NCI-H82 treated with DMSO at 0.1 percent for 48 hours (cell line): ENCODE measurements at regions not wholly inside any gene's neighbourhood (a gene's known extent, or its start where the extent isn't known, plus 50 kb on each side); places are given as distances from the start of the nearest gene placed in this dataset.
A peak's percentile ranks its signal among the peaks of the same experiment; 100 is the strongest.

Experiments used
- DNase-seq: peaks from one replicate; lab custom pipeline; 2025; ENCODE audit not compliant: unreplicated experiment; lab: John Stamatoyannopoulos, UW

DNA sequence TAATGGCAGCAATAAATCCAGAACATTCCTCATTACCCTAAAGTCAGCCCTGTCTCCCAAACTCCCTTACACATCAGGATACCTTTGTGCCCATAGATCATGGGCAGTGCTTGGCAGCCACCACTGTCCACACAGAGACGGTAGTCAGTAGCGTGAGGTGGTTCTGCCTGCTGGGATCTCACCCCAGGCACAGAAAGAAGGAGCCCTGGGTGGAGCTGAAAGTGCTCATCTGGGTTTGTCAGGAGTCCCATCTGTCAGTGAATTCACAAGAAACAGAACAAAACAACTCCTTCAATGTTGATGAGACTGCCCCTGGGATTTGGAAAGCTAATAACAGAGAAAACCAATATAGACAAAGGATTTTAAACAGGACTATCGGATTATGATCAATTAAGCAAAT is 90.2 kb upstream of the PRSS58 start:
- DNase-seq = peak; percentile 88

DNA sequence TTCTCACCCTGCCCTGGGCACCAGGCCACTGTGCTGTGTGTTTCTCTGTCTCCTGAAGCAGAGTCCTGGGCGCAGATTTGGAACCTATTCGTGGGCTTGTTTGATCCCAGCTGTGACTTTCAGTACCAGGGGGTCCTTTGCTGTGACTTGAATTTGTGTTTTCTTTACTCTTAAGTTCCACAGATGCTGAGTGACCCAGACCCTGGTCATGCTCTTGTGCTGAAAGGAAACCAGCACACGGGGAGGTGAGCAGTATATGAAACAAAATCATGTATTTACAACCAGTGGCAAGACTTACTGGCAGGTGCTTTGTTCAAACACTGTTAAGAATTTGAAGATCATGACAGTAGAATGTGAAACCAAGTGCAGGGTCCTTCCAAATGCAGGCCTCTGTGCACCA is 89.2 kb upstream of the PRSS58 start:
- no peak for DNase-seq

DNA sequence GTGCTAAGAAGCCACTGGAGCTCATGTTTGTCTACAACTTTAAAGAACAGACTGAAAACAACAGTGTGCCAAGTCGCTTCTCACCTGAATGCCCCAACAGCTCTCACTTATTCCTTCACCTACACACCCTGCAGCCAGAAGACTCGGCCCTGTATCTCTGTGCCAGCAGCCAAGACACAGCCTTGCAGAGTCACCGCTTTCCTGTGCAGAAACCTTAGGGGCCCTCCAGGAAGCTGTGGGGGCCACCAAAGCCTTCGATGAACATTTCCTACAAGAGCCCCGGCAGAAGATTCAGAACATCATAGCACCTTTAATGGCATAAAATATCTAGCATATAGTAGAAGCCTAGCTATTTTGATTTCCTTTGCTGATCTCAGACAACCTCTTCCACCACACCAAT is 88.0 kb upstream of the PRSS58 start:
- DNase-seq = no peak

DNA sequence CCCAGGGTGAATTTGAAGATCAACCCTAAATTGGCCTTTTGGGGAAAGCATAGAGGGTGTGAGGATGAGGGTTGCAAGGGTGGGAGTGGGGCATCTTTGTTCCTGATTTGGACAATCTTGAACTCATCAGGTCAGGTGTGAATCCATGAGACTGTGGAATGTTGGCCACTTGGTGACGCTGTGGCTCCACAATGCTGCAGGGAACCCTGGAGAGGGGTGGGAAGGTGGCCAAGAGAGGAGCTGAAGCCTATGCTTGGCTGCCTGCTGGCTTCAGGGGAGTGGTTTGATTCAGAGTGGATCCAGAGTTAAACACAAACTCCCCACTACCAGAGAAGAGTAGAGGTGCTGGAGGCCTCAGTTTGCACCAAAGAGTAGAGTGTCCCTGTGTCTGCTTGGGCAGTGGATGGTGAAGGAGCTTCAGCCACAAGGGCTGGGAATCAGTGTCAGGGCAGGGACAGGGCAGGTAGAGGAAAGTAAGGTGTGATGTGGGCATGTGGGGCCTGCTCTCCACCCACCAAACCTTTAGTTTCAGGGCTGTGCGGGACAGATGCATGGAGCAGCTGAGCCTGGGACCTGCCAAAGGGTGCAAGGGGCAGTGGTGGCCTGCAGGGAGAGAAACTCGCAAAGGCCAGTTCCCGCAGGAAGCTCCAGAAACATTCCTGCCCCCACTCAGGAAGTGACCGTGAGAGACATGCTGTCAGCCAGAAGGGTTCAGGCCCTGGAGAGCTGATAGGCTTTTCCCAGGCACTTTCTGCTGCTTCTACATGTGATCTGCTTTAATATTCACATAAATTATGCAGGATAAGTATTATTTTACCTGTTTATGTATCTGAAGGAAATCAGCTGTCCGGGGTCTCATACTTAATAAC is 81.0 kb upstream of the PRSS58 start:
- peak; percentile 26 for DNase-seq

DNA sequence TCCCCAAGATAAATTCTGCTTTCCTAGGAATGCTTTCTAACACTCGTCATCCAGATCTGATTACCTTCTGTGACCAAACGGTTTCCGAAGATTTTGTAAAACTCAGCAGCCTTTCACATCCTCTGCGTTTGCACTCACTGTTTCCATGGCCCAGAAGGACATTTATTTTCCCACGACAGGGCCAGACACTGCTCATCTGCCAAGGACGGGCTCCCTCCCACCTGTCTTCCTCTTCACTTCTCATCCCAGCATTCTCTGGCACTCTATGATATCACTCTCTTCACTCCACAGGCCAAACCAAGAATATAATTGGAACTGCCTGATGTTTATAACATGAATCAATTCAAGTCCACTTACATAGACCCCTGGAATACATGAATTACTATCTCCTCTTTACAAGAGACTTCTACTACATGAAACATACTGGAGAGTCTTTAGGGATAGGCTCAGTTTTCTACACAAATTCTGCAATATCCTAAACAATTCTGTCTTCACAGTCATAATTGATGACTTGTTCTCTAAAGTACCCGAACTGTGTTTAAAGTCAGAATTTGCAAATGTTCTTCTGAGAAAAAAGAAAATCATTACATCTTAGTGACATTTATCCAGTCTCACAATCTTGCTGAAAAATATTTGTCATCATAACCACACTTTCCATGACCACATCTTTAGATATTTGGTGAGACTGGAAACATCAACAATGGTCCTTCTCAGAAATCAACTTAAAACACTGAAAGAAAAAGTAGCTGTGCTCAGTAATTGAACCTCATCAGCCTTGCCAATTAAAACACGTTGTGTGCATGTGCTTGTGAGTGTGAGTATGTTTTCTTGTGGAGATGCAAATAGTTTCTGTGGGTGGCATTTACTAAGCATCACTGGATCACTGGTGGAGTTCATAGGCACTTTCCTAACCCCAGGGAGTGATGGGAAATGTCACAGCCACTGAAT is 79.5 kb upstream of the PRSS58 start:
- no peak for DNase-seq

DNA sequence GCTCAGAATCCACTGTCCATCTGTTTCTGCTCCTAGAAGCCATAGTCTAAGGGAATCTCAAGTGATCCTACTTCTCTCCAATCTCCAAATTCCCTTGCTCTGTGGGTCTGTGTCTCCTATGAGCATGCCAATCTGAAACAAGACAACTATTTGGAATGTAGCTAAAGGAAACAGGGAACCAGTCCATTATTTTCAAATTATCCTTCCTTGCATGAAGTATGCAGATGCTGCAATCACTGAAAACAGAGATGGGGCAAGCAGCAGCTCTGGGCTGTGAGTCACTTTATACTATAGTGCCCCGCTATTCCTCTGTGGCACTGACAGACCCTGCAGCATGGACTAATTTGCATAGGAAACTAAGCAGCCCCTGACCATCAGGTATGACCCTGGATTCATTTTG is 76.9 kb upstream of the PRSS58 start:
- no peak for DNase-seq

DNA sequence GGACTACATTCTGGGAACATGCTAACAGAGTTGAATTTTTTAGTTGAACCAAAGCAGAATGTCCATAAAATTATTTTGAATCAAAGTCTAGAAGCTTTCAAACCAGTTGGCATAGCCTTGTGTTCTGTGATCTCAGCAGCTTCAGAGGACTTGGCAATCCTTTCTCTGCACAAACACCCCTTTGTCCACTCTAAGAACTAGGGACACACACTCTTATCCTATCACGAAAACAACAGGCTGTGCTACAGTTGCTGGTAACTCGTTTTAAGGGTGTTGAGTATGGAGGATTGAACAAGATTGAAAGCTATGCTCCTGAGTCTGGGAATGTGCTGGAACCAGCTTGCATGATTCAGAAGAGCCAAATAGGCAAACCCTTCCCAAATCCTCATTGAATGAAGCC is 76.4 kb upstream of the PRSS58 start:
- DNase-seq = peak; percentile 86

DNA sequence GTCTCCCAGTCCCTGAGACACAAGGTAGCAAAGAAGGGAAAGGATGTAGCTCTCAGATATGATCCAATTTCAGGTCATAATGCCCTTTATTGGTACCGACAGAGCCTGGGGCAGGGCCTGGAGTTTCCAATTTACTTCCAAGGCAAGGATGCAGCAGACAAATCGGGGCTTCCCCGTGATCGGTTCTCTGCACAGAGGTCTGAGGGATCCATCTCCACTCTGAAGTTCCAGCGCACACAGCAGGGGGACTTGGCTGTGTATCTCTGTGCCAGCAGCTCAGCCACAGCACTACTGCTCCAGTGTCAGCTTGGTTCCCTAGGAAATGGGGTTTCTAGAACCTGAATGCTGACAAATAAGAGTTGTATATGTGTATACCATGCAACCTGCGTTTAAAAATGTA is 74.6 kb upstream of the PRSS58 start:
- no peak for DNase-seq

DNA sequence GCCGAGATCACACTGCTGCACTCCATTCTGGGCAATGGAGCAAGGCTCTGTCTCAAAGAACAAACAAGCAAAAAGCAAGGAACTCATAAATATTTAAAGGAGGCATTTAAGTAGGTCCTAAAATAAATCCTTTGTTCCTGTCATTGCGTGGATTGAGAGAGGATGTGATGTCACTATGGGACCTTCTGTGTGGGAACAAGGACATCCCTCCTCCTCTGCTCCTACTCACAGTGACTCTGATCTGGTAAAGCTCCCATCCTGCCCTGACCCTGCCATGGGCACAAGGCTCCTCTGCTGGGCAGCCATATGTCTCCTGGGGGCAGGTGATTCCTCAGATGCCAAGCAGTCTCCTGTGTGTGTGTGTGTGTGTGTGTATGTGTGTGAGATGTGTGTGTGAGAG is 74.1 kb upstream of the PRSS58 start:
- DNase-seq = no peak

DNA sequence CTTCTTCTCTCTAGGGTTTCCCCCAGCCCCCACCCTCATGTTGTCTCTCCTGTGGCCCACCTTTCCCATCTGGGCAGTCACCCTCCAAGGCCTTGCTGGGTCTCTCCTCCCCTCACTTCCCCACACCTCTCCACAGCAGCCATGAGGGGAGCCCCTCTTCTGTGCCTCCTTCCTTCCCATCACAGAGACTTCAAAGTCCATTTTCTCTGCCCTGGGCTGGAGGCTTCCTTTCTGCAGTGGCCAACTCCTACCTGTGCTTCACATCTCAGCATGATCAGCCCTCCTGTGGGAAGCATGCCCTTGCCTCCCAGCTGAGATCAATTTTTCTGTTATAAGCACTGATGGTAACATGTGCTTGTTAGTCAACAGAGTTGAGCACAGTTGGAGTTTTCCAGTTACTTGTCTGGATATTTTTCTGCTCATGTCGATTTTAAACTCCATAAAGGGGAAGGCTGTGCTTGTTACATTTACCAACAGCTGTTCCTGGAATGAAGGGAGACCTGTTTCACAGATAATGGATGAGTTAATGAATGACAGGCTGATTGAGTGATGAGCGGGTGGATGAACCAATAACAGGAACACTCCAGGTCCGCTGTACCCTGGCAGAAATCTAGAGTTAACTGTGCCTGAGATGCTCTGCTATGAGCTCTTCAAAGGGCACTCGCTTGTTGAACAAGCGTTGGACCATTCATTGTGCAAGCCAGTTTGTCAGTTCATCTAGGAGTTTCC is 71.4 kb upstream of the PRSS58 start:
- peak; percentile 4 for DNase-seq

DNA sequence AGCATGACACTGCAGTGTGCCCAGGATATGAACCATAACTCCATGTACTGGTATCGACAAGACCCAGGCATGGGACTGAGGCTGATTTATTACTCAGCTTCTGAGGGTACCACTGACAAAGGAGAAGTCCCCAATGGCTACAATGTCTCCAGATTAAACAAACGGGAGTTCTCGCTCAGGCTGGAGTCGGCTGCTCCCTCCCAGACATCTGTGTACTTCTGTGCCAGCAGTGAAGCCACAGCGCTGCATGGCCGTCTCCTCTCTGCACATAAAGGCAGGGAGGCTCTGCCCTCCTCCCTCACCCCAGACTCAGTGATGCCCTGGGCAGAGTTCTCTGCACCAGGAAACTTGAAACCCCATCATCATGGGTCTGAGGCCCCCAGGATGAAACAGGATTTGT is 70.7 kb upstream of the PRSS58 start:
- DNase-seq = no peak

DNA sequence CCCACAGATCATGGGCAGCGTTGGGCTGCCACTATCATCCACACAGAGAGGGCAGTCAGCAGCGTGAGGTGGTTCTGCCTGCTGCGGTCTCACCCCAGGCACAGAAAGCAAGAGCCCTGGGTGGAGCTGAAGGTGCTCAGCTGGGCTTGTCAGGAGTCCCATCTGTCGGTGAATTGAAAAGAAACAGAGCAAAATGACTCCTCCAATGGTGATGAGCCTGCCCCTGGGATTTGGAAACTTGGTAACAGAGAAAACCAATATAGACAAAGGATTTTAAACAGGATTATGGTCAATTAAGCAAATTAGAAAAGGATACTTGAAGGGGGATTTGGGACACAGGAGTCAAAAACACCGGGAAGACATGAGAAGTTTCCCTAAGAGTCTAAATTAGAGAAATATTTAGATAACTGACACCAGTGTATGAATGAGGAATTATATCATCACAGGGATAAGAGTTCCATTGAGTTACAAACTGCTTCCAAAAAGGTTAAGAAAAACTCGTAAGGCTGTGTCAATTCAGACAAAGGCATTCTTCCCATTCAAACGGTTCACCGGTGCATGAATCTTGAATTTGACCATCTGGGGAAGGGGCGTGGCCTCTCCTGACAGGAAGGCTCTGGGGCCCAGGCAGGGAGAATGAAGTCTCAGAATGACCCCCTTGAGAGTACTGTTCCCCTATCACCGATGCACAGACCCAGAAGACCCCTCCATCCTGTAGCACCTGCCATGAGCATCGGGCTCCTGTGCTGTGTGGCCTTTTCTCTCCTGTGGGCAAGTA is 70.0 kb upstream of the PRSS58 start:
- DNase-seq = peak; percentile 92

DNA sequence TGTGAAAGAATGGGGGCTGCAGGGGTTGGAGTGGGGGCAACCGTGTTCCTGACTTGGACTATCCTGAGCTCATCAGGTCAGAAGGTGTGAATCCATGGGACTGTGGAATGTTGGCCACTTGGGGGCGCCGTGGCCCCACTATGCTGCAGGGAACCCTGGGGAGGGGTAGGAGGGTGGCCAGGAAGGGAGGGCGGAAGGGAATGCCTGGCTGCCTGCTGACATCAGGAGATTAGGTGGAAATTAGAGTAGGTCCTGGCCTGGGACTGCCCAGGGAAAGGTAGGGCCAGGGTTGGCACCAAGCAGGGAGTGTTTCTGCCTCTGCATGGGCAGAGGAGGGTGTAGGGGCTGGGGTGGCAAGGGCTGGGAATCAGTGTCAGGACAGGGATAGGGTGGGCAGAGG is 65.8 kb upstream of the PRSS58 start:
- peak; percentile 71 for DNase-seq

DNA sequence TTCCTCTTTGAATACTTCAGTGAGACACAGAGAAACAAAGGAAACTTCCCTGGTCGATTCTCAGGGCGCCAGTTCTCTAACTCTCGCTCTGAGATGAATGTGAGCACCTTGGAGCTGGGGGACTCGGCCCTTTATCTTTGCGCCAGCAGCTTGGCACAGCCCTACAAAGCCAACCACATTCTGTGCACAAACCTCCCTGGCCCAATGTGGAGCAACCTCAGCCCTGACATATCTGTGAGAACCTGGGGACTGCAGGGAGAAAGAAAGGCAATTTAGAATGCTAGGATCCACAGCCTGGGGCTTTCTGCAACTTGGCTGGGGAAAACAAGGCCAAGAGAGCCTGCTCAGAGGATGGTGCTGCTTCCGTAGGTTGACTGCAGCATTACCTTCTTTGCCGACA is 63.5 kb upstream of the PRSS58 start:
- DNase-seq = no peak

DNA sequence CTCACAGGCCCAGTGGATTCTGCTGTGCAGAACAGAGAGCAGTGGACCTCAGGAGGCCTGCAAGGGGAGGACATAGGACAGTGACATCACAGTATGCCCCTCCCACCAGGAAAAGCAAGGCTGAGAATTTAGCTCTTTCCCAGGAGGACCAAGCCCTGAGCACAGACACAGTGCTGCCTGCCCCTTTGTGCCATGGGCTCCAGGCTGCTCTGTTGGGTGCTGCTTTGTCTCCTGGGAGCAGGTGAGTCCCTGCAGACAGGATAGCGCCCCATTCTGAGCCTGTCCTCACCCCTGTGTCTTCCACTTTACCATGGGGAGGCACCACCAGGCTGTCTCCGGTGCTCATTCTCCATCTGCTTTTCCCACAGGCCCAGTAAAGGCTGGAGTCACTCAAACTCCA is 63.0 kb upstream of the PRSS58 start:
- no peak for DNase-seq

DNA sequence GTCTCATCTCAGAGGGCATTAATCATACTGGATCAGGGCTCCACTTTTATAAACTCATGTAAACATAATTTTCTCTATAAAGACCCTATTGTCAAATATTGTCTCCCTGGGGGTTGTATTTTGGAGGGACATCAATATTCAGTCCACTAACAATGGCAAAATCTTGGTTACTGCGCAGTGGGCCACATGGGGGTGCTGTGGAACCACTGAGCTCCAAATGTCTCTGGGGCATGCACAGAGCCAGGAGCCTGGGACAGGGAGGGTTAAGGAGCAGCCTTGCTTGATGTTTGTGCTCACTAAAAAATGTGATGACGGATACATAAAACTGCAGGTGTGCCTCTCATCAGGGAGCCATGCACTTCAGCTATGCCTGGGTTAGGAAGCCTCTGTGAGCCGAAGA is 62.1 kb upstream of the PRSS58 start:
- peak; percentile 17 for DNase-seq

DNA sequence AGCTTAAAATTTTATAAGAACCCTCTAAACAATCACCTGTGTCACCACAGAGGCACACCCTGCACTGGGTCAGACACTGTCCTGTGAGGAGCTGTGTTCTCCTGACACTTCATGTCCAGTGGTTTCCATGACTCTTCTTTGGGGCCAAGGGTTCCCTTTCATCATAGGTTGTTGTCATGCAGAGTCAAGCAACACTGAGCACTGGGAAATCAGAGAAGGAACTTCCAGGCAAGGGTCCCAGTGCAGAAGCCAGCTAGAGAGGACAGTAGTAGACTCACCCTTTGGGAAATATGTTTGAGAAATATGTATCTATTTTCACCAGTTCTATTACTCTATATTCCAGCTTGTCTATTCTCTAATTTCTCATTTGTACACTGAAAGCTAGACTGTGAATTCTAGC is 56.4 kb upstream of the PRSS58 start:
- DNase-seq = no peak

DNA sequence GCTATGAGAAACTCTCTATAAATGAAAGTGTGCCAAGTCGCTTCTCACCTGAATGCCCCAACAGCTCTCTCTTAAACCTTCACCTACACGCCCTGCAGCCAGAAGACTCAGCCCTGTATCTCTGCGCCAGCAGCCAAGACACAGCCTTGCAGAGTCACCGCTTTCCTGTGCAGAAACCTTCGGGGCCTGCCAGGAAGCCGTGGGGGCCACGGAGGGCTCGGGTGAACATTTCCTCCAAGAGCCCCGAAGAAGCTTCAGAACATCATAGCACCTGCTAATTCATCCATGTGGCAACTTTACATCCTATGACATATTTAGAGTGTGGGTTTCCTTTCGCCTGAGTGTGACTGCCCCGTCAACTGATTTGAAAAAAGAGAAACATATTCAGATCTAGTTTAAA is 55.7 kb upstream of the PRSS58 start:
- no peak for DNase-seq

DNA sequence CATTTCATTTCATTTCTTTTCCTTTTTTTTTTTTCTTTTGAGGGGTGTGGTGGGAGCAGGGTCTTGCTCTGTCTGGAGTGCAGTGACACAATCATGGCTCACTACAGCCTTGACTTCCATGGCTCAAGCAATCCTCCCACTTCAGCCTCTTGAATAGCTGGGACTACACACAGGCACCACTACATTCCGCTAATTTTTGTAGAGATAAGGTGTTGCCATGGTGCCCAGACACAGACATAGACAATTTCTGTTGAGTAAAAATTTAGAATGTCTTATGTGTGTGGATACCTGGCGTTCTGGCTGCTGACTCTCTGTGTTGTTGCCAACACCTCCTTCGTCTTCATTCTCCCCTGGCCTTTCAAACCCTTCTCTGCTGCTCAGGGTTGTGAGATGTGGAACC is 54.0 kb upstream of the PRSS58 start:
- DNase-seq = no peak

DNA sequence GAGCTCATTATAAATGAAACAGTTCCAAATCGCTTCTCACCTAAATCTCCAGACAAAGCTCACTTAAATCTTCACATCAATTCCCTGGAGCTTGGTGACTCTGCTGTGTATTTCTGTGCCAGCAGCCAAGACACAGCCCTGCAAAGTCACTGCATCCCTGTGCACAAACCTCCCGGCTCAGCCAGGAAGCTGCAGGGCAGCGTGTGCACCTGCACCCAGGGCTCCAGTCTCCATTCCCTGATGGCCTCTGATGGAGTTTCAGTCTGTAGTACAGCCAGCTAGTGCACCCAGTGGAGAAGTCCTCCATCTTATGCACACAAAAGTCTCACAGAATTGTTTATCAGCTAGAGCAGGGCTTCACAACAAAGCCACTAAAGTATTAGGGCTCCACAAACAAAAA is 51.1 kb upstream of the PRSS58 start:
- DNase-seq = no peak

DNA sequence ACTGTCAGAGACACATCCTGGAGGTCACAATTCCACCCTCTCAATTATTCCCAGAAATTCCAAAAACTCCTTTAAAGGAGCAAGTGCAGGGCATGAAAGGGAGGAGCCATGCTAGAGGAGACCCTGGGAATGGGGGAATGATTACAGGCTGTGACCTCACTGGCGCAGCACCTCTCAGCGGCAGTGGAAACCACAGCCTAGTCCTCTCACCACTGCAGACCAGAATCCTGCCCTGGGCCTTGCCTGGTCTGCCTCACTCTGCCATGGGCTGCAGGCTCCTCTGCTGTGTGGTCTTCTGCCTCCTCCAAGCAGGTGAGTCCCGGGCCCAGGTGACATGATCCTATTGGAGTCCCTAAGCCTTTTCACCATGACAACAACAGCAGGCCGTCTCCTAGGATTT is 50.5 kb upstream of the PRSS58 start:
- DNase-seq = no peak
